OCI-LY1 (cell line): ENCODE measurements at regions not wholly inside any gene's neighbourhood (a gene's known extent, or its start where the extent isn't known, plus 50 kb on each side); places are given as distances from the start of the nearest gene placed in this dataset.

ENCODE experiments used
- H2AFZ ChIP-seq: fragments of 200-600 bp; sonication (generic), shearing (Covaris generic); 2 replicates; pipeline ENCODE4 v1.6.0; 2014; ENCODE audit warnings: antibody characterized with exemption, mild to moderate bottlenecking, low read length
- H3F3A ChIP-seq: fragments of 200-600 bp; sonication (generic), shearing (Covaris generic); 2 replicates; pipeline ENCODE4 v1.6.0; 2014; ENCODE audit warnings: mild to moderate bottlenecking, antibody characterized with exemption, low read length, moderate library complexity; ENCODE audit not compliant: insufficient read depth
- H3K27ac ChIP-seq: fragments of 200-600 bp; sonication (generic); 2 replicates; pipeline ENCODE4 v1.5.1; 2014; ENCODE audit warnings: low read length, mixed run types, mild to moderate bottlenecking, low read depth; ENCODE audit not compliant: poor library complexity, severe bottlenecking
- H3K27me3 ChIP-seq: fragments of 200-600 bp; sonication (generic); 2 replicates; pipeline ENCODE4 v1.6.0; 2014; ENCODE audit warnings: antibody characterized with exemption, mild to moderate bottlenecking, low read length, moderate library complexity; ENCODE audit not compliant: insufficient read depth
- H3K36me3 ChIP-seq: fragments of 200-600 bp; sonication (generic); 2 replicates; pipeline ENCODE4 v1.6.1; 2014; ENCODE audit warnings: mild to moderate bottlenecking, antibody characterized with exemption, low read length, moderate library complexity, mixed read lengths; ENCODE audit not compliant: insufficient read depth
- H3K4me1 ChIP-seq: fragments of 200-600 bp; sonication (generic); 2 replicates; pipeline ENCODE4 v1.5.1; 2014; ENCODE audit warnings: mild to moderate bottlenecking, low read length, moderate library complexity; ENCODE audit not compliant: insufficient read depth, severe bottlenecking
- H3K4me2 ChIP-seq: fragments of 200-600 bp; sonication (generic), shearing (Covaris generic); 2 replicates; pipeline ENCODE4 v1.6.1; 2014; ENCODE audit warnings: low read length
- H3K4me3 ChIP-seq: fragments of 200-600 bp; sonication (generic); 2 replicates; pipeline ENCODE4 v1.5.1; 2014; ENCODE audit warnings: low read length, low read depth, mild to moderate bottlenecking, mixed read lengths; ENCODE audit not compliant: poor library complexity, severe bottlenecking
- H3K79me2 ChIP-seq: fragments of 200-600 bp; shearing (Covaris generic); 2 replicates; pipeline ENCODE4 v1.6.1; 2016; ENCODE audit warnings: mixed run types, low read length, mixed read lengths; ENCODE audit not compliant: insufficient read depth
- H3K9ac ChIP-seq: fragments of 200-600 bp; sonication (generic), shearing (Covaris generic); 2 replicates; pipeline ENCODE4 v1.6.1; 2014; ENCODE audit warnings: mild to moderate bottlenecking, low read length, mixed read lengths
- H3K9me2 ChIP-seq: fragments of 200-600 bp; sonication (generic), shearing (Covaris generic); 2 replicates; pipeline ENCODE4 v1.6.1; 2014; ENCODE audit warnings: low read depth, mild to moderate bottlenecking, low read length, mixed read lengths
- H3K9me3 ChIP-seq: fragments of 200-600 bp; shearing (Covaris generic); 2 replicates; pipeline ENCODE4 v1.6.1; 2014; ENCODE audit warnings: low read length, mixed read lengths
- H4K20me1 ChIP-seq: fragments of 200-600 bp; sonication (generic), shearing (Covaris generic); 2 replicates; pipeline ENCODE4 v1.6.0; 2016; ENCODE audit warnings: mild to moderate bottlenecking, low read length; ENCODE audit not compliant: insufficient read depth
- EZH2 ChIP-seq: fragments of 200-600 bp; sonication (generic), shearing (Covaris generic); IDR thresholded peaks from 2 replicates; pipeline ENCODE4 v1.8.0; 2017; ENCODE audit warnings: borderline replicate concordance, mixed run types, mild to moderate bottlenecking, antibody characterized with exemption, low read length, moderate library complexity, mixed read lengths
- TF ChIP-seq, protein P1 (sequence below): fragments of 200-600 bp; sonication (generic), shearing (Covaris generic); IDR thresholded peaks from 2 replicates; pipeline ENCODE4 v1.5.1; 2017; ENCODE audit warnings: mild to moderate bottlenecking, antibody characterized with exemption, low read length, moderate library complexity, mixed read lengths

DNA sequence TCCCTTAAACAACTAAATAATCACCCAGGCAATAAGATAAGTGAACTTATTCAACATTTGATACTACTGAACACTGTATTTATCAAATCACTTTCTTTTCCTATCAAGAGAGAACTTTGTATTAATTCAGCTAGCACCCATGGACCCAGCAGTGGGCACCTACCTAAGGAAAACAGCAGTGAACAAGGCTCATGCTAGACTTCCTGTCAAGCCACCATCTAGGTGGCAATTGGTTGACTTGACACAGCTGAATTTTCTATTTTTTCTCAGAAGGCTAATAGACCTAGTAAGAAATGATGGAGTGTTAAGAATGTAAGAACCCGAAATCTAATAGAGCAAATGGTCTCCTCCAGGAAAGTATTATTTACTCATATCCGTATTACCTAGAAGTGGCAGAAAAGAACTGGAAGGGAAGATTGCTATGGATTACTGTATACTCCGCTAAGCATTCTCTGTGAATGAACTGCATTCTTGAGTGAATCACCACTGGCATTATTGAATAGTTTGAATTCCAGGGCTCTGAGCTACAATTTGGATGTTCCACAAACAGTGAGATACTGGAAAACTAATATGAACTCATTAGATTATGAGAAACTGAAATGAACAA lies 988.2 kb upstream of the CDH2 start:
- no peak overlapping the region for H3K4me2 ChIP-seq

DNA sequence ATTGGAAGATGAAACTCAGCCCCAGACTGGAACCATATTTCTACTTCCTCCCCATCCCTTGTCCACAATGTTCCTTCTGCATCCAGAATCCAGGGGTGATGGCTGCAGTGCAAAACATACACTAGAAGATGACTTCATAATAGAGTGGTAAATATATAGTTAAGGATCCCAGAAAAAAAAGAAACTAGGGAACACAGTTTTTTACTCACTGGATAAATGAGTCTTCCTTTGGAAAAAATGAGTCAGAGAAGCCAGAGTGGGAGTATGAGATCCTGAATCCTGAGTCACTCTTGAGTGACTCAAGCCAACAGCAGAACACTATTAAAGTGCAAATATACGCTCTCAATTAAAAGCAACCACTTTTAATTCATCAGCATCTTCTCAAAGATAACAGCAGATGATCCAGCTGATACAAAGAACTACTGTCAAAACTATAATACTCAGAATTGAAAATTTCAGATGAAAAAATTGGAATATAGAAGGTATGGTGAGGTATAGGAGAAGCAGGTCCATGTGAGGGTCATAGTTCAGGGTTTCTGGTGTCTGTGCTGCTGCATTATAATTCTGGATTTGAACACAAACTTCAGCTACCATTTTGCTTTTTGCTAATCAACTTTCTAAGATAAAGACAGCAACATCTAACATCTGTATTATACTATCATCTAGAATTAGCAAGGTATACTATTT lies 987.2 kb upstream of the CDH2 start:
- Histone ChIP-seq H3K4me3 (no peak overlapping the region), H3K27ac (no peak overlapping the region), H2AFZ (no peak overlapping the region), H3K9me2 (no peaks in the 10 kb centered on the region), H3F3A (no peaks in the 10 kb centered on the region), H4K20me1 (no peaks in the 10 kb centered on the region), H3K9ac (no peak overlapping the region), H3K9me3 (no peaks in the 10 kb centered on the region), H3K36me3 (no peaks in the 10 kb centered on the region), H3K79me2 (no peaks in the 10 kb centered on the region), H3K27me3 (no peaks in the 10 kb centered on the region), H3K4me1 (no peaks in the 10 kb centered on the region), H3K4me2 (no peak overlapping the region)
- TF ChIP-seq, protein P1, sequence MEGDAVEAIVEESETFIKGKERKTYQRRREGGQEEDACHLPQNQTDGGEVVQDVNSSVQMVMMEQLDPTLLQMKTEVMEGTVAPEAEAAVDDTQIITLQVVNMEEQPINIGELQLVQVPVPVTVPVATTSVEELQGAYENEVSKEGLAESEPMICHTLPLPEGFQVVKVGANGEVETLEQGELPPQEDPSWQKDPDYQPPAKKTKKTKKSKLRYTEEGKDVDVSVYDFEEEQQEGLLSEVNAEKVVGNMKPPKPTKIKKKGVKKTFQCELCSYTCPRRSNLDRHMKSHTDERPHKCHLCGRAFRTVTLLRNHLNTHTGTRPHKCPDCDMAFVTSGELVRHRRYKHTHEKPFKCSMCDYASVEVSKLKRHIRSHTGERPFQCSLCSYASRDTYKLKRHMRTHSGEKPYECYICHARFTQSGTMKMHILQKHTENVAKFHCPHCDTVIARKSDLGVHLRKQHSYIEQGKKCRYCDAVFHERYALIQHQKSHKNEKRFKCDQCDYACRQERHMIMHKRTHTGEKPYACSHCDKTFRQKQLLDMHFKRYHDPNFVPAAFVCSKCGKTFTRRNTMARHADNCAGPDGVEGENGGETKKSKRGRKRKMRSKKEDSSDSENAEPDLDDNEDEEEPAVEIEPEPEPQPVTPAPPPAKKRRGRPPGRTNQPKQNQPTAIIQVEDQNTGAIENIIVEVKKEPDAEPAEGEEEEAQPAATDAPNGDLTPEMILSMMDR: no peak
- no peak for TF ChIP-seq EZH2

More for the DNA sequence above, 988.2 kb upstream of the CDH2 start:
- H3K79me2 ChIP-seq: no peaks in the 10 kb centered on the region
- H3K9ac ChIP-seq: no peak overlapping the region
- no peaks in the 10 kb centered on the region for H3K27me3 ChIP-seq
- H2AFZ ChIP-seq: no peak overlapping the region
- TF ChIP-seq, protein P1: no peak
- no peak for TF ChIP-seq EZH2
- no peaks in the 10 kb centered on the region for H3K9me3 ChIP-seq
- H4K20me1 ChIP-seq: no peaks in the 10 kb centered on the region
- no peaks in the 10 kb centered on the region for H3F3A ChIP-seq
- H3K4me3 ChIP-seq: no peak overlapping the region
- no peaks in the 10 kb centered on the region for H3K36me3 ChIP-seq
- H3K9me2 ChIP-seq: no peaks in the 10 kb centered on the region
- H3K4me1 ChIP-seq: no peaks in the 10 kb centered on the region
- H3K27ac ChIP-seq: no peak overlapping the region

DNA sequence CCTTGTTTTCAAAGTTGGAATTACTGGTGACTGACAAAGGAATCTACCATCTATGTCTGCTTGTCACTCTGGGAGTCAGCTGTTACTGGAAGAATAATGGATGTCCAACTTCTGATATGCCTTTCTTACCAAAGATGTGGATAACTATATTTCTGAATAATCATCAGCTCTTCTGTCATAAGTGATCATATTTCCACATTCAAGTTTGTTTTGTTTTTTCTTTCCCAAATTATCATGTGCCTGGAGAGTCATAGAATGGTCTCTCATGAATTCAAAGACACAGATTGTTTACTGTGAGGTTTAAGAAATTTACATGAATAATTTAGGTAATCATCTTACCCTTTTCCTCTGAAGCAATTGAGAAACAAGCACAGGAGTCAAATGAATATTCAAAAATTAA lies 986.7 kb upstream of the CDH2 start:
- Histone ChIP-seq H4K20me1 (no peaks in the 10 kb centered on the region), H3K4me2 (no peak overlapping the region), H3K27ac (no peak overlapping the region), H3K4me1 (no peaks in the 10 kb centered on the region), H3K27me3 (no peaks in the 10 kb centered on the region), H3K9me2 (no peaks in the 10 kb centered on the region), H3F3A (no peaks in the 10 kb centered on the region), H3K9me3 (no peaks in the 10 kb centered on the region), H3K4me3 (no peak overlapping the region), H3K36me3 (no peaks in the 10 kb centered on the region), H2AFZ (no peak overlapping the region), H3K9ac (no peak overlapping the region), H3K79me2 (no peaks in the 10 kb centered on the region)
- no peak for TF ChIP-seq EZH2
- TF ChIP-seq, protein P1: no peak
